Lung (tissue), 11 donors: ENCODE measurements at regions not wholly inside any gene's neighbourhood (a gene's known extent, or its start where the extent isn't known, plus 50 kb on each side); places are given as distances from the start of the nearest gene placed in this dataset.

ENCODE experiments used
- ATAC-seq: fragments of 200-7000 bp; cut with Tn5 transposase; one replicate; pipeline ENCODE4 v1.9.1; 2020; ENCODE audit warnings: moderate number of reproducible peaks; ENCODE audit not compliant: insufficient read depth, low FRiP score
- DNase-seq, 3 donors: peaks; one replicate each; pipeline ENCODE4 v3.0.0-alpha.2; 2013 to 2017
- H3K27ac ChIP-seq, 2 donors: one replicate each; pipeline ENCODE4 v1.5.1; 2013; ENCODE audit warnings: mild to moderate bottlenecking in 2 of 2, moderate library complexity in 2 of 2, control low read depth in 1 of 2, inconsistent platforms in 1 of 2, low read depth in 1 of 2, low read length in 1 of 2
- H3K27me3 ChIP-seq, 3 donors: one replicate each; pipeline ENCODE4 v1.5.1; 2013; ENCODE audit warnings: low read length in 2 of 3; ENCODE audit not compliant: control insufficient read depth in 3 of 3, insufficient read depth in 3 of 3
- H3K36me3 ChIP-seq, 4 donors: one replicate each; pipeline ENCODE4 v1.5.1; 2013; ENCODE audit warnings: low read length in 4 of 4, mild to moderate bottlenecking in 1 of 4, moderate library complexity in 1 of 4; ENCODE audit not compliant: control insufficient read depth in 4 of 4, insufficient read depth in 4 of 4
- H3K4me1 ChIP-seq, 5 donors: one replicate each; pipeline ENCODE4 v1.5.1; 2013; ENCODE audit warnings: low read length in 5 of 5, mild to moderate bottlenecking in 2 of 5, moderate library complexity in 1 of 5; ENCODE audit not compliant: control insufficient read depth in 5 of 5, insufficient read depth in 5 of 5
- H3K4me3 ChIP-seq: one replicate; pipeline ENCODE4 v1.5.1; 2013; ENCODE audit warnings: mild to moderate bottlenecking, control low read depth, moderate library complexity
- H3K9ac ChIP-seq, 2 donors: one replicate each; pipeline ENCODE4 v1.5.1; 2013; ENCODE audit warnings: low read length in 2 of 2, control low read depth in 1 of 2; ENCODE audit not compliant: insufficient read depth in 1 of 2
- H3K9me3 ChIP-seq, 4 donors: one replicate each; pipeline ENCODE4 v1.5.1; 2013; ENCODE audit warnings: low read length in 3 of 4, mild to moderate bottlenecking in 1 of 4, moderate library complexity in 1 of 4; ENCODE audit not compliant: control insufficient read depth in 4 of 4, insufficient read depth in 3 of 4
- CTCF ChIP-seq: IDR thresholded peaks from 2 replicates; pipeline ENCODE4 v1.5.1; 2012; ENCODE audit warnings: mild to moderate bottlenecking; ENCODE audit errors: control extremely low read depth, extremely low read depth
- WGBS, 2 donors: extraction: QIAGEN DNeasy Blood & Tissue Kit; methylation state at CpG; one replicate each; pipeline ENCODE4 v1.1.7; 2013; 5-methylcytosine and 5-hydroxymethylcytosine counted together
- donor health status: control.
- donor health status: control.
- donor health status: Bipolar disorder and iron deficiency.
- donor health status: healthy.
- donor health status: DM: yes; HTN: yes; CAD: no.

- Histone ChIP-seq H3K36me3 (no peaks in the 10 kb centered on the region), H3K4me1 (peaks cover 0 to 16% (median 1%) of the 10 kb centered on the region in 5 donors), H3K4me3 (no peak overlapping the region), H3K9ac (no peak overlapping the region), H3K27me3 (no peaks in the 10 kb centered on the region), H3K27ac (no peak overlapping the region), H3K9me3 (peaks cover 0 to 2% (median 0%) of the 10 kb centered on the region in 4 donors)
- ATAC-seq, result no peak
- WGBS, 2 donors, result 49 to 75% methylated on average over 3 of the region's 3 CpGs
- DNase-seq, result no peak
- TF ChIP-seq CTCF, result no peak
Measured at GRCh38 chr11:15636521-15637089, 521.9 kb downstream of the INSC start.

- no peaks in the 10 kb centered on the region for H3K27me3 ChIP-seq
- 75 to 82% methylated on average over 1 of the region's 1 CpG for WGBS, 2 donors
- DNase-seq, result no peak
- H3K36me3 ChIP-seq, result no peaks in the 10 kb centered on the region
- peak; percentile 28 for ATAC-seq
- H3K4me3 ChIP-seq, result no peak overlapping the region
- no peak overlapping the region for H3K9ac ChIP-seq
- no peak overlapping the region for H3K27ac ChIP-seq
- no peak for TF ChIP-seq CTCF
- H3K4me1 ChIP-seq, result peaks cover 0 to 22% (median 1%) of the 10 kb centered on the region in 5 donors
- peaks cover 0 to 2% (median 0%) of the 10 kb centered on the region in 4 donors for H3K9me3 ChIP-seq
Measured at GRCh38 chr11:15638386-15638787, 523.7 kb downstream of the INSC start.

- Histone ChIP-seq H3K9me3 (peaks cover 0 to 2% (median 0%) of the 10 kb centered on the region in 4 donors), H3K36me3 (no peaks in the 10 kb centered on the region), H3K4me1 (peaks cover 0 to 22% (median 1%) of the 10 kb centered on the region in 5 donors), H3K27me3 (no peaks in the 10 kb centered on the region), H3K9ac (no peak overlapping the region), H3K27ac (no peak overlapping the region), H3K4me3 (no peak overlapping the region)
- TF ChIP-seq CTCF, result no peak
- ATAC-seq, result no peak
- DNase-seq, result peak; percentile 28 to 48 (median 44)
- WGBS, 2 donors, result 70 to 79% methylated on average over 9 of the region's 9 CpGs
Measured at GRCh38 chr11:15640318-15640717, 525.6 kb downstream of the INSC start.
